ENCODE measurements at regions not wholly inside any gene's neighbourhood (a gene's known extent, or its start where the extent isn't known, plus 50 kb on each side); places are given as distances from the start of the nearest gene placed in this dataset.

GRCh38 chr5:26761045-26761444 lies 277.3 kb downstream of the CDH9 start:
- no peak for ATAC-seq (ENCODE audit: low read depth)
- CTCF ChIA-PET = no interaction called here
- intact Hi-C loops (cut with micrococcal nuclease) = no loop called here
- Mint-ChIP-seq H3K27ac (no peak overlapping the region), H3K4me3 (no peak overlapping the region), H3K36me3 (ENCODE audit: low read depth) (no peaks in the 10 kb centered on the region), H3K4me1 (no peaks in the 10 kb centered on the region), H3K9me3 (peaks cover 4% of the 10 kb centered on the region), H3K27me3 (no peaks in the 10 kb centered on the region)
- POLR2A ChIA-PET = no interaction called here
- DNase-seq = no peak
- TF ChIP-seq CTCF (IDR thresholded peaks at IDR 0.05) = no peak

- Mint-ChIP-seq H3K27ac (no peak overlapping the region), H3K36me3 (ENCODE audit: low read depth) (no peaks in the 10 kb centered on the region), H3K9me3 (peaks cover 2% of the 10 kb centered on the region), H3K4me3 (no peak overlapping the region), H3K4me1 (no peaks in the 10 kb centered on the region), H3K27me3 (no peaks in the 10 kb centered on the region)
- ATAC-seq (ENCODE audit: low read depth) = no peak
- CTCF ChIA-PET = no interaction called here
- no peak for DNase-seq
- POLR2A ChIA-PET = no interaction called here
- no peak for TF ChIP-seq CTCF (IDR thresholded peaks at IDR 0.05)
- intact Hi-C loops (cut with micrococcal nuclease) = no loop called here
Measured at GRCh38 chr5:26757941-26758340, 280.4 kb downstream of the CDH9 start.

- intact Hi-C loops (cut with micrococcal nuclease) = no loop called here
- H3K27me3 Mint-ChIP-seq = no peaks in the 10 kb centered on the region
- no peaks in the 10 kb centered on the region for H3K4me1 Mint-ChIP-seq
- no peak overlapping the region for H3K4me3 Mint-ChIP-seq
- H3K36me3 Mint-ChIP-seq (ENCODE audit: low read depth) = no peaks in the 10 kb centered on the region
- DNase-seq (no peak), ATAC-seq (ENCODE audit: low read depth) (no peak)
- CTCF ChIA-PET = no interaction called here
- no peak for TF ChIP-seq CTCF (IDR thresholded peaks at IDR 0.05)
- H3K9me3 Mint-ChIP-seq = peaks cover 3% of the 10 kb centered on the region
- POLR2A ChIA-PET = no interaction called here
- H3K27ac Mint-ChIP-seq = no peak overlapping the region
Measured at GRCh38 chr5:26749829-26750228, 288.6 kb downstream of the CDH9 start.

- ChIA-PET CTCF (no interaction called here), POLR2A (no interaction called here)
- no peak overlapping the region for H3K4me3 Mint-ChIP-seq
- H3K9me3 Mint-ChIP-seq = no peaks in the 10 kb centered on the region
- ATAC-seq (ENCODE audit: low read depth) (no peak), DNase-seq (no peak)
- no peak for TF ChIP-seq CTCF (IDR thresholded peaks at IDR 0.05)
- no peaks in the 10 kb centered on the region for H3K4me1 Mint-ChIP-seq
- intact Hi-C loops (cut with micrococcal nuclease) = no loop called here
- H3K27ac Mint-ChIP-seq = no peak overlapping the region
- no peaks in the 10 kb centered on the region for H3K36me3 Mint-ChIP-seq (ENCODE audit: low read depth)
- H3K27me3 Mint-ChIP-seq = no peaks in the 10 kb centered on the region
Measured at GRCh38 chr5:26740182-26740581, 298.2 kb downstream of the CDH9 start.

GRCh38 chr5:26737348-26738265 lies 300.8 kb downstream of the CDH9 start:
- no peak overlapping the region for H3K27ac Mint-ChIP-seq
- DNase-seq (no peak), ATAC-seq (ENCODE audit: low read depth) (no peak)
- no peak for TF ChIP-seq CTCF (IDR thresholded peaks at IDR 0.05)
- no peaks in the 10 kb centered on the region for H3K27me3 Mint-ChIP-seq
- H3K9me3 Mint-ChIP-seq = peaks cover 2% of the 10 kb centered on the region
- ChIA-PET CTCF (no interaction called here), POLR2A (no interaction called here)
- intact Hi-C loops (cut with micrococcal nuclease) = no loop called here
- H3K4me1 Mint-ChIP-seq = no peaks in the 10 kb centered on the region
- H3K4me3 Mint-ChIP-seq = no peak overlapping the region
- no peaks in the 10 kb centered on the region for H3K36me3 Mint-ChIP-seq (ENCODE audit: low read depth)

All from activated B cell treated with CpG ODN at 0.5 μM for 24 hours (primary cell).